ENCODE measurements at regions not wholly inside any gene's neighbourhood (a gene's known extent, or its start where the extent isn't known, plus 50 kb on each side); places are given as distances from the start of the nearest gene placed in this dataset.

DNA sequence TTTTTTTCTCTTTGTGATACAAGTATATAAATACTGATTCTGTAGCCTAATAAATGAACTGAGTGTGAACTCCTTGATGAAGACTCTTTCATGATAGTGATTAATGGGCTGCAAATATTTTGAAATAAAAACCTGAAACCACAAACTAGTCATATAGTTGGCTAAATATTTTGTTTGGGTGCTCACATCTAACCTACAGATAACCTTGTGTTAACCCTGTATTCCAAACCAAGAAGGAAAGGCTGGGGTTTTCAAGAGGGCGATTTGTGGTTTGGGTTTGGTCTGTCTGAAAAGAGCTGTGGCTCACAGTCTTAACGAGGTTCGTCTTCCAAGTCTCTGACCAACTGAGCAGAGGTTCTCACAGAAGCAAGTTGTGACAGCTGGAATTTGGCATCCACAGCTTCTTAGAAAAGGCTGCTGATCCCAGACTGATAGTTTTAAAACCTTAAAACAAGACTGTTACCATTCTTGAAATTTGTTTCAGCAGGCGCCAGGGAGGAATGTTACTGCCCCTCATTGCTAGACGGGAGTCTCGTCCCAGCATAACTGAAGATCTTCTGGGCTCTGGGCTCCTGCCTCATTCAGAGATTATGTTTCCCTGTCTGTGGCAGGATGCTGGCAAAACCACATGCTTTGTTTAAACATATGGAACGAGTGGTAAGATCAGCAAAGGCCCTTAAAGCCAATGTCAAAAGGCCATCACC lies 736.4 kb upstream of the MARCKS start:
- Mint-ChIP-seq H3K4me1 (peaks cover 27% of the 10 kb centered on the region), H3K36me3 (ENCODE audit: low read depth) (peaks cover 27% of the 10 kb centered on the region), H3K27me3 (ENCODE audit: low read depth, poor library complexity) (no peaks in the 10 kb centered on the region), H3K4me3 (no peak overlapping the region), H3K27ac (peak overlapping the region; percentile 98), H3K9me3 (peaks cover 33% of the 10 kb centered on the region)
- no peak for TF ChIP-seq CTCF (IDR thresholded peaks at IDR 0.05)
- no peak for DNase-seq

- Mint-ChIP-seq H3K4me1 (peaks cover 27% of the 10 kb centered on the region), H3K36me3 (ENCODE audit: low read depth) (peaks cover 20% of the 10 kb centered on the region), H3K9me3 (peaks cover 25% of the 10 kb centered on the region), H3K27me3 (ENCODE audit: low read depth, poor library complexity) (no peaks in the 10 kb centered on the region), H3K4me3 (no peak overlapping the region), H3K27ac (no peak overlapping the region)
- DNase-seq = no peak
- TF ChIP-seq CTCF (IDR thresholded peaks at IDR 0.05) = no peak
Measured at GRCh38 chr6:113121571-113121970, 735.6 kb upstream of the MARCKS start.

DNA sequence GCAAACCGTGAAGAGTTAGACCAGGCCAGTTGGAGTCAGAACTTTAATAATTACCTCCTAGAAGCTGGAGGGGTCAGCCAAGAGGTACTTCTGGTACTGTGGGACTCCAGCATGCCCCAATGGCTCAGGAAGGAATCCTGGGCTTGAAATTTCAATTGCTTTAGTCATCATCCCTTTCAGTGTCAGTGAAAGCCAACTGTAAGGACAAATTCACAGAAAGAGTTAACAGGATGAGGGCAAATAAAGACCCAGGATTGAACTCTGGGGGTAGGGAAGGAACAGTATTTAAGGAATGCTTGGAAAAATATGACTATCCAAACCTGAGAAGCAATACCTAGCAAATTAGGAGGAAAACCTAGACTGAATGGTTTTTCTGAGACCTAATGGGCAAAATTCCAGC lies 735.1 kb upstream of the MARCKS start:
- peak overlapping the region; percentile 93 for H3K27ac Mint-ChIP-seq
- H3K27me3 Mint-ChIP-seq (ENCODE audit: low read depth, poor library complexity) = no peaks in the 10 kb centered on the region
- TF ChIP-seq CTCF (IDR thresholded peaks at IDR 0.05) = no peak
- DNase-seq = no peak
- H3K4me3 Mint-ChIP-seq = no peak overlapping the region
- H3K36me3 Mint-ChIP-seq (ENCODE audit: low read depth) = peaks cover 16% of the 10 kb centered on the region
- H3K9me3 Mint-ChIP-seq = peaks cover 20% of the 10 kb centered on the region
- peaks cover 27% of the 10 kb centered on the region for H3K4me1 Mint-ChIP-seq

GRCh38 chr6:113125626-113126025 lies 731.5 kb upstream of the MARCKS start:
- peaks cover 16% of the 10 kb centered on the region for H3K4me1 Mint-ChIP-seq
- no peak for TF ChIP-seq CTCF (IDR thresholded peaks at IDR 0.05)
- no peaks in the 10 kb centered on the region for H3K36me3 Mint-ChIP-seq (ENCODE audit: low read depth)
- no peak overlapping the region for H3K4me3 Mint-ChIP-seq
- H3K27me3 Mint-ChIP-seq (ENCODE audit: low read depth, poor library complexity) = no peaks in the 10 kb centered on the region
- no peak for DNase-seq
- H3K27ac Mint-ChIP-seq = no peak overlapping the region
- H3K9me3 Mint-ChIP-seq = no peaks in the 10 kb centered on the region

- H3K9me3 Mint-ChIP-seq = no peaks in the 10 kb centered on the region
- no peaks in the 10 kb centered on the region for H3K36me3 Mint-ChIP-seq (ENCODE audit: low read depth)
- H3K4me1 Mint-ChIP-seq = no peaks in the 10 kb centered on the region
- DNase-seq = no peak
- H3K4me3 Mint-ChIP-seq = no peak overlapping the region
- no peak for TF ChIP-seq CTCF (IDR thresholded peaks at IDR 0.05)
- H3K27me3 Mint-ChIP-seq (ENCODE audit: low read depth, poor library complexity) = no peaks in the 10 kb centered on the region
- H3K27ac Mint-ChIP-seq = no peak overlapping the region
Measured at GRCh38 chr6:113127786-113128419, 729.2 kb upstream of the MARCKS start.

DNA sequence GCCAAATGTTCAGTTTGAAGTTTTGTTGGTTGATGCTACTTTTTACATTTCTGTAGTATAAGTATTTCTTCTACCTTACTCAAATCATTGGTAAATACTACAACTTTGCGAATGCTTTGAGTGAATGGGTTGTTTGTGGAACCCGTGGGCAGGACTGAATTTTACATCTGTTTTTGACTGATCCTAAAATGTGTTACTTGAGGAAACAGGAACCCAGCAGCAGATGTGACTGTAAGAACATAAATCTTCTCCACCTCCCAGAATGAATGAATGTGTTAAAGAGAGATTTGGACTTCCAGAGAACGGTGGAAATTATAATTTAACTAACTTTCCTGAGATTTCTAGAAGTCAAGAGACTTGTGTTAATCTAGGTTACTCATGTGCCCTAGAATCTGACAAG lies 728.5 kb upstream of the MARCKS start:
- no peak for TF ChIP-seq CTCF (IDR thresholded peaks at IDR 0.05)
- Mint-ChIP-seq H3K4me1 (no peaks in the 10 kb centered on the region), H3K27ac (no peak overlapping the region), H3K27me3 (ENCODE audit: low read depth, poor library complexity) (no peaks in the 10 kb centered on the region), H3K4me3 (no peak overlapping the region), H3K9me3 (no peaks in the 10 kb centered on the region), H3K36me3 (ENCODE audit: low read depth) (no peaks in the 10 kb centered on the region)
- no peak for DNase-seq

Data from nephron progenitor cell (in vitro differentiated cells).